CD4-positive, alpha-beta T cell (primary cell): ENCODE measurements at regions not wholly inside any gene's neighbourhood (a gene's known extent, or its start where the extent isn't known, plus 50 kb on each side); places are given as distances from the start of the nearest gene placed in this dataset.
"Not testable (repeated sequence)": the region's sequence is repeated elsewhere in the genome, so short reads cannot be mapped to it uniquely, and the experiment has no call there.

ENCODE experiments used
- ATAC-seq: fragments of 200-7000 bp; cut with Tn5 transposase; one replicate; pipeline ENCODE4 v1.10.0; 2022; ENCODE audit warnings: mild to moderate bottlenecking; ENCODE audit not compliant: poor library complexity
- CTCF ChIA-PET: fragments of 350-600 bp; sonication (Branson Sonifier 250); formaldehyde crosslinking; loops from one replicate; lab custom pipeline; 2021; ENCODE audit warnings: antibody characterized with exemption, inconsistent platforms; lab: Charles Lee
- POLR2A ChIA-PET: fragments of 350-600 bp; sonication (Branson Sonifier 250); formaldehyde crosslinking; loops from one replicate; lab custom pipeline; 2021; ENCODE audit warnings: antibody characterized with exemption, inconsistent platforms; lab: Charles Lee
- DNase-seq, 14 experiments: peaks; one replicate each; pipeline ENCODE4 v3.0.0-alpha.2; 2013 to 2020; ENCODE audit warnings: mixed read lengths in 2 of 14
- H3K27ac ChIP-seq, 2 donors: one replicate each; pipeline versions ENCODE4 v1.5.1 to v1.7.0; 2013; ENCODE audit warnings: low read length in 2 of 2, low read depth in 1 of 2, mild to moderate bottlenecking in 1 of 2
- H3K27me3 ChIP-seq, 2 experiments: 1 replicate in 1 of 2; 2 replicates in 1 of 2; pipeline versions ENCODE4 v1.6.1 to v1.7.0; 2013; ENCODE audit warnings: low read length in 2 of 2, control low read depth in 1 of 2, mild to moderate bottlenecking in 1 of 2, moderate library complexity in 1 of 2; ENCODE audit not compliant: insufficient read depth in 2 of 2, control insufficient read depth in 1 of 2
- H3K36me3 ChIP-seq: one replicate; pipeline ENCODE4 v1.6.1; 2013; ENCODE audit warnings: low read length, control low read depth; ENCODE audit not compliant: insufficient read depth
- H3K4me1 ChIP-seq: one replicate; pipeline ENCODE4 v1.6.1; 2013; ENCODE audit warnings: low read length, control low read depth; ENCODE audit not compliant: insufficient read depth
- H3K4me3 ChIP-seq: one replicate; pipeline ENCODE4 v1.5.1; 2013; ENCODE audit warnings: mild to moderate bottlenecking, low read length, moderate library complexity
- H3K9me3 ChIP-seq, 2 experiments: 1 replicate in 1 of 2; 2 replicates in 1 of 2; pipeline versions ENCODE4 v1.6.1 to v1.7.0; 2013; ENCODE audit warnings: low read length in 2 of 2, mild to moderate bottlenecking in 2 of 2, control low read depth in 1 of 2, moderate library complexity in 1 of 2; ENCODE audit not compliant: control insufficient read depth in 1 of 2, insufficient read depth in 1 of 2
- H3K27ac Mint-ChIP-seq: one replicate; pipeline ENCODE4 v1.8.0; 2020; ENCODE audit warnings: mixed read lengths
- H3K27me3 Mint-ChIP-seq: one replicate; pipeline ENCODE4 v1.8.0; 2021; ENCODE audit warnings: mixed read lengths
- H3K36me3 Mint-ChIP-seq: one replicate; pipeline ENCODE4 v1.8.0; 2021; ENCODE audit warnings: low read depth, mixed read lengths
- H3K4me1 Mint-ChIP-seq: one replicate; pipeline ENCODE4 v1.8.0; 2021; ENCODE audit warnings: low read depth, mixed read lengths
- H3K4me3 Mint-ChIP-seq: one replicate; pipeline ENCODE4 v1.8.0; 2020; ENCODE audit warnings: mild to moderate bottlenecking, mixed read lengths
- H3K9me3 Mint-ChIP-seq: one replicate; pipeline ENCODE4 v1.8.0; 2020; ENCODE audit warnings: mixed read lengths
- intact Hi-C, 2 experiments: fragments of 100-400 bp; cut with DNase I in 1 of 2; cut with micrococcal nuclease in 1 of 2; formaldehyde crosslinking; loops; one replicate each; pipeline versions ENCODE4 v1.15.1 to v1.9.0; 2023 to 2025; cut with DNase I, micrococcal nuclease
- TF ChIP-seq, protein P1 (sequence below): fragments of 200-600 bp; IDR thresholded peaks from one replicate; pipeline ENCODE4 v1.8.0; 2022; ENCODE audit warnings: antibody characterized with exemption, mild to moderate bottlenecking

DNA sequence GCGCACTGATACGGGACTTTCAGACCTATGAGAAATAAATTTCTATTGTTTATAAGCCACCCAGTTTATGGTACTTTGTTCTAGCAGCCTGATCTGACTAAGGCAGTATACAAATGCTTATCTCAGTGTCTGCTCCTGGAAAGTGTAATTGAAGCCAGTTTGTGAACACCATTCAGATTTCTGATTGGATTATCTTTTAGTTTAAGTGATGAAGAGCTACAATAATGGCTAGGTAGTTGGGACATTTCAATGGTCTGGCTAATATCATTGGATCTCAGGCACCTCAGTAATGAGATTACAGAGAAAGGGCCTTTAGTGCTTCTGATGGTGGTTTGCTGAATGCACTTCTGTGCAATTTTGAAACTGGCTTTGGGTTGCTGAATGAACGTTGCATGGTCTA is 133.5 kb downstream of the PSAT1 start:
- ChIA-PET POLR2A (no interaction called here), CTCF (no interaction called here)
- Histone ChIP-seq H3K9me3 (peaks cover 0 to 13% of the 10 kb centered on the region in 2 experiments), H3K27ac (no peak overlapping the region), H3K36me3 (no peaks in the 10 kb centered on the region), H3K27me3 (no peaks in the 10 kb centered on the region), H3K4me3 (no peak overlapping the region), H3K4me1 (no peaks in the 10 kb centered on the region)
- no peak for ATAC-seq
- no peaks in the 10 kb centered on the region for H3K36me3 Mint-ChIP-seq
- H3K27me3 Mint-ChIP-seq, result peaks cover 29% of the 10 kb centered on the region
- TF ChIP-seq, protein P1, sequence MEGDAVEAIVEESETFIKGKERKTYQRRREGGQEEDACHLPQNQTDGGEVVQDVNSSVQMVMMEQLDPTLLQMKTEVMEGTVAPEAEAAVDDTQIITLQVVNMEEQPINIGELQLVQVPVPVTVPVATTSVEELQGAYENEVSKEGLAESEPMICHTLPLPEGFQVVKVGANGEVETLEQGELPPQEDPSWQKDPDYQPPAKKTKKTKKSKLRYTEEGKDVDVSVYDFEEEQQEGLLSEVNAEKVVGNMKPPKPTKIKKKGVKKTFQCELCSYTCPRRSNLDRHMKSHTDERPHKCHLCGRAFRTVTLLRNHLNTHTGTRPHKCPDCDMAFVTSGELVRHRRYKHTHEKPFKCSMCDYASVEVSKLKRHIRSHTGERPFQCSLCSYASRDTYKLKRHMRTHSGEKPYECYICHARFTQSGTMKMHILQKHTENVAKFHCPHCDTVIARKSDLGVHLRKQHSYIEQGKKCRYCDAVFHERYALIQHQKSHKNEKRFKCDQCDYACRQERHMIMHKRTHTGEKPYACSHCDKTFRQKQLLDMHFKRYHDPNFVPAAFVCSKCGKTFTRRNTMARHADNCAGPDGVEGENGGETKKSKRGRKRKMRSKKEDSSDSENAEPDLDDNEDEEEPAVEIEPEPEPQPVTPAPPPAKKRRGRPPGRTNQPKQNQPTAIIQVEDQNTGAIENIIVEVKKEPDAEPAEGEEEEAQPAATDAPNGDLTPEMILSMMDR, result no peak
- DNase-seq, result no peak
- no peaks in the 10 kb centered on the region for H3K4me1 Mint-ChIP-seq
- H3K27ac Mint-ChIP-seq, result no peak overlapping the region
- peaks cover 5% of the 10 kb centered on the region for H3K9me3 Mint-ChIP-seq
- H3K4me3 Mint-ChIP-seq, result no peak overlapping the region
- intact Hi-C loops, result no loop called here

DNA sequence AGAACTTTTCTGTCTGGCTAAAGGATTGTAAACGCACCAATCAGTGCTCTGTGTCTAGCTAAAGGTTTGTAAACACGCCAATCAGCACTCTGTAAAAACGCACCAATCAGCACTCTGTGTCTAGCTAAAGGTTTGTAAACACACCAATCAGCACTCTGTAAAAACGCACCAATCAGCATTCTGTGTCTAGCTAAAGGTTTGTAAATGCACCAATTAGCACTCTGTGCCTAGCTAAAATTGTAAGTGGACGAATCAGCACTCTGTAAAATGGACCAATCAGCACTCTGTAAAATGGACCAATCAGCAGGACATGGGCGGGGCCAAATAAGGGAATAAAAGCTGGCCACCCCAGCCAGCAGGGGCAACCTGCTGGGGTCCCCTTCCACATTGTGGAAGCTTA is 134.1 kb downstream of the PSAT1 start:
- POLR2A ChIA-PET, ATAC-seq, H3K27me3 ChIP-seq, H3K4me1 Mint-ChIP-seq, H3K4me3 Mint-ChIP-seq, H3K36me3 ChIP-seq, H3K4me1 ChIP-seq, CTCF ChIA-PET, H3K27ac ChIP-seq, H3K36me3 Mint-ChIP-seq, intact Hi-C loops, H3K9me3 Mint-ChIP-seq, DNase-seq, H3K27ac Mint-ChIP-seq, H3K4me3 ChIP-seq: not testable (repeated sequence)
- peaks cover 30% of the 10 kb centered on the region for H3K27me3 Mint-ChIP-seq
- peaks cover 0 to 13% of the 10 kb centered on the region in 2 experiments for H3K9me3 ChIP-seq

DNA sequence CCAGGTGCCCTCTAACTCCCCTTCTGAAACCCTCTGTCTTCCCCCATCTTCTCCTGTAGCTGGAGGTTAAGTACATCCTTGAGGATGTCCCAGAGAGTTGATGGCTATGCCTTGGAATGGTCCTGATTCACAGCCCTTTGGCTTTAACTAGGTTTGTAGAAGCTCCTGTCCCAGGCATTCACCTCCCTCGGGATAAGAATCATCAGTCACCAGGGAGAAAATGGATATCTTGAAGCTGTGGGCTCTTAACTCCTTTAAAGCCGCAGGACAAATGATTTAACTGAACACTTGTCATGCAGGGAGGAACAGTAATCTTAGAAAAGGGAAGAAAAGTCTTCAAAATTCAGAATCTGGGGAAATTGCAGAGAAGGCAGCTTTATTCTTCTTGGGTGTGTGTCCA is 139.9 kb downstream of the PSAT1 start:
- POLR2A ChIA-PET, result no interaction called here
- no peaks in the 10 kb centered on the region for H3K36me3 ChIP-seq
- ATAC-seq (no peak), DNase-seq (no peak)
- H3K27me3 Mint-ChIP-seq, result peaks cover 50% of the 10 kb centered on the region
- intact Hi-C loops, result no loop called here
- no peak overlapping the region for H3K27ac ChIP-seq
- H3K36me3 Mint-ChIP-seq, result no peaks in the 10 kb centered on the region
- TF ChIP-seq, protein P1, result no peak
- H3K9me3 ChIP-seq, result no peaks in the 10 kb centered on the region
- no peak overlapping the region for H3K27ac Mint-ChIP-seq
- no peak overlapping the region for H3K4me3 ChIP-seq
- H3K4me1 Mint-ChIP-seq, result peaks cover 7% of the 10 kb centered on the region
- H3K4me1 ChIP-seq, result peaks cover 5% of the 10 kb centered on the region
- no peaks in the 10 kb centered on the region for H3K9me3 Mint-ChIP-seq
- no peaks in the 10 kb centered on the region for H3K27me3 ChIP-seq
- CTCF ChIA-PET, result no interaction called here
- H3K4me3 Mint-ChIP-seq, result no peak overlapping the region

DNA sequence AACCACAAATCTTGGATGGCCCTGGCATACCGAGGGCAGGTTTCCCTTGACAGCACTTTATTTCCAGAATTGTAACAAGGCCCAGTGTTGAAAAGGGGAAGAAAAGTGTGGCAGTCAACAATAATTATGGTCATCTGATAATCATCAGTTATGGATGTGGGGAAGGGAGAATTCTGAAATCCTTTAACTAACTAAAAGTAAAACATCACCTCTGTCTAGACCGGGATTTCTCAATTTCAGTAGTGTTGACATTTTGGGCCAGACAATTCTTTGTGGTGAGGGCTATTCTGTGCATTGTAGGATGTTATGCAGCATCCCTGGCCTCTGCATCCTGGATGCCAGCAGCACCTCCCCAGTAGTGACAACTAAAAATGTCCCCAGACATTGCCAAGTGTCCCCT is 140.4 kb downstream of the PSAT1 start:
- ATAC-seq (no peak), DNase-seq (no peak)
- H3K27ac Mint-ChIP-seq, result no peak overlapping the region
- intact Hi-C loops, result no loop called here
- Histone ChIP-seq H3K4me3 (no peak overlapping the region), H3K27ac (no peak overlapping the region), H3K27me3 (no peaks in the 10 kb centered on the region), H3K9me3 (no peaks in the 10 kb centered on the region), H3K4me1 (peaks cover 5% of the 10 kb centered on the region), H3K36me3 (no peaks in the 10 kb centered on the region)
- peaks cover 7% of the 10 kb centered on the region for H3K4me1 Mint-ChIP-seq
- CTCF ChIA-PET, result no interaction called here
- POLR2A ChIA-PET, result no interaction called here
- H3K9me3 Mint-ChIP-seq, result no peaks in the 10 kb centered on the region
- peaks cover 49% of the 10 kb centered on the region for H3K27me3 Mint-ChIP-seq
- TF ChIP-seq, protein P1, result no peak
- H3K36me3 Mint-ChIP-seq, result no peaks in the 10 kb centered on the region
- no peak overlapping the region for H3K4me3 Mint-ChIP-seq
